LNCaP clone FGC (cell line): ENCODE measurements at regions not wholly inside any gene's neighbourhood (a gene's known extent, or its start where the extent isn't known, plus 50 kb on each side); places are given as distances from the start of the nearest gene placed in this dataset.

ENCODE experiments used
- DNase-seq: peaks from one replicate; pipeline ENCODE4 v3.0.0-alpha.2; 2011; ENCODE audit warnings: low read depth
- H3K4me3 ChIP-seq: 2 replicates; pipeline ENCODE4 v1.5.1; 2011; ENCODE audit warnings: mild to moderate bottlenecking, low read depth, low read length, control low read depth
- CTCF ChIP-seq: IDR thresholded peaks from 2 replicates; pipeline ENCODE4 v1.5.1; 2012; ENCODE audit warnings: mild to moderate bottlenecking; ENCODE audit not compliant: control insufficient read depth, insufficient read depth; ENCODE audit errors: extremely low read depth

GRCh38 chr1:187326557-187326956 is 497.8 kb downstream of the PLA2G4A start:
- no peak for DNase-seq
- no peak overlapping the region for H3K4me3 ChIP-seq
- TF ChIP-seq CTCF, result no peak

- no peak for DNase-seq
- no peak overlapping the region for H3K4me3 ChIP-seq
- no peak for TF ChIP-seq CTCF
These were observed 507.9 kb downstream of the PLA2G4A start for GRCh38 chr1:187336441-187337168.

- no peak for TF ChIP-seq CTCF
- DNase-seq, result no peak
These were observed 510.1 kb downstream of the PLA2G4A start for GRCh38 chr1:187338762-187339412.

GRCh38 chr1:187342495-187342894 is 513.7 kb downstream of the PLA2G4A start:
- peak; percentile 54 for DNase-seq
- H3K4me3 ChIP-seq, result peak overlapping the region; percentile 13; the same call in 1 of the 2 replicates
- no peak for TF ChIP-seq CTCF

More at GRCh38 chr1:187338762-187339412, 510.1 kb downstream of the PLA2G4A start:
- no peak overlapping the region for H3K4me3 ChIP-seq

GRCh38 chr1:187374082-187374481 is 545.3 kb downstream of the PLA2G4A start:
- no peak overlapping the region for H3K4me3 ChIP-seq
- no peak for DNase-seq
- TF ChIP-seq CTCF, result no peak

GRCh38 chr1:187374742-187375141 is 546.0 kb downstream of the PLA2G4A start:
- DNase-seq, result no peak
- no peak overlapping the region for H3K4me3 ChIP-seq
- no peak for TF ChIP-seq CTCF
